H1 (cell line): ENCODE measurements at regions not wholly inside any gene's neighbourhood (a gene's known extent, or its start where the extent isn't known, plus 50 kb on each side); places are given as distances from the start of the nearest gene placed in this dataset.

ENCODE experiments used
- CREB1 ChIP-seq: IDR thresholded peaks from 2 replicates; pipeline ENCODE4 v1.6.1; 2012; ENCODE audit warnings: inconsistent platforms
- TEAD4 ChIP-seq: IDR thresholded peaks from 2 replicates; pipeline ENCODE4 v1.6.1; 2012; ENCODE audit warnings: low read depth, low read length, inconsistent platforms, mixed read lengths

DNA sequence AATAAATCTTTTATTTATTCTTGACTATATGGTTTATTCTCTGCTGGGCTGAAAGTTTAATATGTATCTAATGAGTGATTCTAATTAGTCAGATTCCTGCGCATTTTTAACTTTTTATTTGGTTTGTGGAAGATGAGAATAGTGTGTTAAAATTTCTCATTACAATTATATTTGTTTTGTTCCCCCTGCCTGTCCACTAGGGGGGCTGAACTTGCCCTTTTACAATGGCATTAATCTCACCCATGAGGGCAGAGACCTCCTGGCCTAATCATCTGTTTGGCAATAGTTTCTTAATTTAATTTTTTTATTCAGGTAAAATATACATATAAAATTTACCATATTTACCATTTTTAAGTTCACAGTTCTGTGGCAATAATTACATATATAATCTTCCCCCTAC lies 278.5 kb upstream of the NPY start (continued):
- no peak for TF ChIP-seq CREB1
- no peak for TF ChIP-seq TEAD4
